ENCODE measurements at regions not wholly inside any gene's neighbourhood (a gene's known extent, or its start where the extent isn't known, plus 50 kb on each side); places are given as distances from the start of the nearest gene placed in this dataset.
"Not testable (repeated sequence)": the region's sequence is repeated elsewhere in the genome, so short reads cannot be mapped to it uniquely, and the experiment has no call there.

GRCh38 chr4:13981499-13981898 lies 354.0 kb upstream of the BOD1L1 start:
- FAIRE-seq = no peak
- DNase-seq (ENCODE audit: low spot score) = no peak

DNA sequence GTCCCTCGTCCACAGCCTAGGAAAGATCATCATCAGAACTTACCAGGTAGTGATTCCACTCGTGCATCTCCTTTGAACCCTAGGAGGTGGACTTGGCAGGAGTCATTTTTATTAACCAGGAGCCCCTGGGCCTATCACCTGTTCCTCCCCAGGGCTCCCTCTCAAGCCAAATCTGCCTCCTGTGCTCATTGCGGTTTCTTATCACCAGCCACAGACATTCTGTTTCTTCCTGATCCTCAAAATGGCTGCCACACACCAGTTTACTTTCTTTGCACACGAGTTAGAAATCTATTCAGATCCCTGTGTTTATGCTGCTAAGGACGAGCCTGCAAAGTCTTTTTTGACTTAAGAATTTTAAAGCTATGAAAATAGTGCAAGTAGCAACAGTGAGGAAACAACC lies 354.5 kb upstream of the BOD1L1 start:
- FAIRE-seq = no peak
- DNase-seq (ENCODE audit: low spot score) = no peak

- FAIRE-seq (no peak), DNase-seq (ENCODE audit: low spot score) (no peak)
These were observed 355.8 kb upstream of the BOD1L1 start for GRCh38 chr4:13983189-13983790.

- FAIRE-seq = no peak
- DNase-seq (ENCODE audit: low spot score) = no peak
These were observed 357.7 kb upstream of the BOD1L1 start for GRCh38 chr4:13984991-13985800.

- DNase-seq (ENCODE audit: low spot score) (no peak), FAIRE-seq (no peak)
These were observed 358.3 kb upstream of the BOD1L1 start for GRCh38 chr4:13985837-13986236.

GRCh38 chr4:13986548-13986947 lies 359.0 kb upstream of the BOD1L1 start:
- FAIRE-seq = no peak
- DNase-seq (ENCODE audit: low spot score) = no peak

- DNase-seq (ENCODE audit: low spot score) (no peak), FAIRE-seq (no peak)
These were observed 361.1 kb upstream of the BOD1L1 start for GRCh38 chr4:13988353-13989305.

GRCh38 chr4:13989501-13989900 lies 362.0 kb upstream of the BOD1L1 start:
- DNase-seq (ENCODE audit: low spot score) = no peak
- no peak for FAIRE-seq

GRCh38 chr4:13990596-13991589 lies 363.4 kb upstream of the BOD1L1 start:
- FAIRE-seq (no peak), DNase-seq (ENCODE audit: low spot score) (no peak)

- DNase-seq (ENCODE audit: low spot score) = no peak
- no peak for FAIRE-seq
These were observed 364.5 kb upstream of the BOD1L1 start for GRCh38 chr4:13992041-13992440.

DNA sequence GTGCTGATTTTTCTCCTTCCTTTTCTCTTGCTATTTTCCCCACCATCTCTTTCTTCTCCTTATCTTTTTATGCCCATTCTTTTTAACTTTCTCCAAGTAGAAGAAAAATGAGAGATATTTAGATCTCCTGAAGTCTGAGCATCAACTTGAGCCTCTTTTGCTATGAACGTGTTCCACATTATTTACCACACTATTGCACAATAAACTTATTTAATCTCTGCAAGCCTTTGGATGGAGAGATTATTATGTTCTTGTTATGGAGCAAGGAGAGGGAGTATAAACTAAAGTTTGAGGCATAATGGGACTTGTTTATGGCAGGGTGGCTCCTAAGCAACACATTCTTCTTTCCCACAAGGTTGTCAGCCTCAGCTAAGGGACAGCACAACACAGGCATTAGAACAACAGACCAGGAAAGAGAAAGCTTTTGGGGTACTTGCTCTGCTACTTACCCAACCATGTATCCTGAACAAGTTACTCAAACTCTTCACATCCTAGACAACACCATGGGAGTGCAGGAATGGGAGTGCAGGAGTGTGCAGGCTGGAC lies 365.5 kb upstream of the BOD1L1 start:
- DNase-seq (ENCODE audit: low spot score) = no peak
- FAIRE-seq = no peak

GRCh38 chr4:13994016-13994415 lies 366.5 kb upstream of the BOD1L1 start:
- FAIRE-seq = no peak
- no peak for DNase-seq (ENCODE audit: low spot score)

DNA sequence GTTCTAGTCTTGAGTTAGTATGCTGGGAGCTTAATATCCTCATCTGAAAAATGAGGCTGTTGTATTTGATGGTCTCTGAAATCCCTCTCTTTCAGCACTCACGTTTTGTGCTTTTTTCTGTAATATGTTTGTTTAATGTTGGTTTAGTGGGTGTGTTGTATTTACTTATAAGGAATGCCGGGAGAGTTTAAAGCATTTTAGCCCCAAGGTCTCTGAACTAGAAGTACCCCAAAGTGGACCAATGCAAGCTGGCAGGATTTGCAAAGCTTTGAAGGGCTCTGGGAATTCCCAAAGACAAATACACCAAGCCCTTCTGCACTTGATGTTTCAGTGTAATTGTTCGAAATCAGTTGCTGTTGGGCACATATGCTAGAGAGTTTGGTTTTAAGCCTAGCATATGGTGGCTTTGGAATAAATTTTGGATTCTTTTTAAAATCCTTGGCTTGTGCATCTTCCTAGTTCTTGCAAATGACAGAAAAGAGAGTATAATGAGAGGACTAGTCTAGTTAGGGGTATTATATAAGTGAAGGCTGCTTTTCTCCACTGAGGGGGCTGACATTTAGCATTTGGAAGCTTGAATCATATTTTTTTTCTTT lies 371.4 kb upstream of the BOD1L1 start:
- no peak for DNase-seq (ENCODE audit: low spot score)
- no peak for FAIRE-seq

DNA sequence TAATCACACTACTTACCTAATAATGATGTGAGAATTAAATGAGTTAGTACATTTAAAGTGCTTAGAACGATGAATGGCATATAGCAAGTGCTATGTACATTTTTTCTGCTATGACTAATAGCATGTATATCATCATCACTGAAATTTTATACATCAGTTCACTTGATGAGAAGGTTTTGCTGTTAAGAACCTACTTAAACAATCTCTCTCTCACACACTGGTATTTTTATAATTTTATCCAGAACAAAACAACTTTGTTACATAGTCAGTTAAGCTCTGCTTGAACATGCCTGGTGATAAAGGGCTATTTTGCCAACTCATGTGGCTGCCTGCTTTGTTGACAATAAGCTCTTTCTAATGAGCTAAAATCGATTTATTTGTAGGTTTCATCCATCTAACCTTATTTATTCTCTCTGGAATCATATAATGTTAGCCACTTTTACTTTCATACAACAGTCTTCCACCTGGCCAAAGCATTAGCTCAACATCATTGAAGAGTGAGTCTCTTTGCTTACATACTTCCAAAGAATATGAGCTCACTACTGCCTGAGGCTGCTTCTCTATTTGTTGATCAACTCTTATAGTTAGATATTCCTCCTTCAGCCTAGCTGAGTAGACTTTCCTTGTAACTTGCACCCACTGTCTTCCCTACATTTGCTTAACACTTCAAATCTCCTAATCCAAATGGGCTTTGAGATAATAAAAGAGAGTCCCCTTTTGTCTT lies 372.7 kb upstream of the BOD1L1 start:
- DNase-seq (ENCODE audit: low spot score) (no peak), FAIRE-seq (no peak)

DNA sequence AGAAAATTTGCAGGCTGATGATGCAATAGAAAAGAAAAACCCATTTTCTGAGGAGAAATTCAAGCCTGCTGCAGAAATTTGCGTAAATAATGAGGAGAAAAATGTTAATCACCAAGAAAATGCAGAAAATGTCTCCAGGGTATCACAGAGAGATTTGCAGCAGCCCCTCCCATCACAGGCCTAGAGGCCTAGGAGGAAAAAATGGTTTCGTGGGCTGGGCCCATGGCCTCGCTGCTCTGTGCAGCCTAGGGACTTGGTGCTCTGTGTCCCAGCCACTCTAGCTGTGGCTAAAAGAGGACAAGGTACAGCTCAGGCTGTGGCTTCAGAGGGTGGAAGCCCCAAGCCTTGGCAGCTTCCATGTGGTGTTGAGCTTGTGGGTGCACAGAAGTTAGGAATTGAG lies 374.8 kb upstream of the BOD1L1 start:
- not testable (repeated sequence) for DNase-seq (ENCODE audit: low spot score); FAIRE-seq

GRCh38 chr4:14008494-14008893 lies 381.0 kb upstream of the BOD1L1 start:
- FAIRE-seq (no peak), DNase-seq (ENCODE audit: low spot score) (no peak)

- FAIRE-seq = no peak
- no peak for DNase-seq (ENCODE audit: low spot score)
These were observed 390.8 kb upstream of the BOD1L1 start for GRCh38 chr4:14018191-14018853.

GRCh38 chr4:14022456-14022855 lies 394.9 kb upstream of the BOD1L1 start:
- FAIRE-seq (no peak), DNase-seq (ENCODE audit: low spot score) (no peak)

GRCh38 chr4:14023036-14023435 lies 395.5 kb upstream of the BOD1L1 start:
- FAIRE-seq (no peak), DNase-seq (ENCODE audit: low spot score) (no peak)
